RWPE2 (cell line): ENCODE measurements at regions not wholly inside any gene's neighbourhood (a gene's known extent, or its start where the extent isn't known, plus 50 kb on each side); places are given as distances from the start of the nearest gene placed in this dataset.

ENCODE experiments used
- ATAC-seq: fragments of 200-7000 bp; cut with Tn5 transposase; 3 replicates; pipeline ENCODE4 v1.9.1; 2021; ENCODE audit warnings: low read depth
- DNase-seq: peaks from one replicate; pipeline ENCODE4 v3.0.0-alpha.2; 2020; ENCODE audit warnings: low spot score
- H3K27ac ChIP-seq: fragments of 450-650 bp; 2 replicates; pipeline ENCODE4 v1.5.1; 2017; ENCODE audit warnings: mild to moderate bottlenecking; ENCODE audit not compliant: poor library complexity, severe bottlenecking
- H3K27me3 ChIP-seq: fragments of 250-450 bp; sonication (Bioruptor Pico); 2 replicates; pipeline ENCODE4 v1.5.1; 2021; ENCODE audit warnings: mild to moderate bottlenecking, moderate library complexity; ENCODE audit not compliant: insufficient read depth, poor library complexity, severe bottlenecking
- H3K36me3 ChIP-seq: fragments of 250-450 bp; sonication (Bioruptor Pico); 2 replicates; pipeline ENCODE4 v1.5.1; 2020; ENCODE audit warnings: low read depth, mild to moderate bottlenecking, moderate library complexity
- H3K4me1 ChIP-seq: fragments of 250-450 bp; sonication (Bioruptor Pico); 2 replicates; pipeline ENCODE4 v1.5.1; 2021; ENCODE audit warnings: mild to moderate bottlenecking, moderate library complexity; ENCODE audit not compliant: insufficient read depth, poor library complexity, severe bottlenecking
- H3K4me3 ChIP-seq: fragments of 250-450 bp; sonication (Bioruptor Pico); 2 replicates; pipeline ENCODE4 v1.5.1; 2021; ENCODE audit warnings: mild to moderate bottlenecking, moderate library complexity; ENCODE audit not compliant: severe bottlenecking
- H3K9me3 ChIP-seq: fragments of 250-450 bp; sonication (Bioruptor Pico); 2 replicates; pipeline ENCODE4 v1.5.1; 2021; ENCODE audit warnings: mild to moderate bottlenecking, moderate library complexity; ENCODE audit not compliant: severe bottlenecking
- TF ChIP-seq, protein P1 (sequence below): fragments of 450-650 bp; IDR thresholded peaks from one replicate; pipeline ENCODE4 v1.5.1; 2017; ENCODE audit warnings: mild to moderate bottlenecking, moderate library complexity; ENCODE audit not compliant: poor library complexity, severe bottlenecking

DNA sequence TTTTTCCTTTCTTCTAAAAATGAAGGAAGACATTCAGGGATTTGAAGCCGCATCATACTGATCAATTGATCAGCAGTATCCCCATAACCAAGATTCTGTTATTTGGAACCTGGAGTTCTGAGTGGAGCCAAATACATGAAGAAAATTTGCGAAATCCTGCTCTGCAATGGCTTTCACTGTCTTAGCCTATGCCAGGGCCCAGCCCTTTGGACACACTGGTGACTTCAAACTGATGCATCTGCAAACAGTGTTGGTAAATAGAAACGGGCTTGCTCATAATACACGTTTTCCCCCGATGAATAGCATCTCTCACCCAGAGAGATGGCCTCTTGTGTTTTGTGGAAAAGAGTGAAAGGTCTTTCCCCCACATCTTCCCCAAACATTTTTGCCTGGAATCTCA lies 87.6 kb upstream of the TOX3 start:
- Histone ChIP-seq H3K9me3 (no peaks in the 10 kb centered on the region), H3K27ac (no peak overlapping the region)
- no peak for DNase-seq

DNA sequence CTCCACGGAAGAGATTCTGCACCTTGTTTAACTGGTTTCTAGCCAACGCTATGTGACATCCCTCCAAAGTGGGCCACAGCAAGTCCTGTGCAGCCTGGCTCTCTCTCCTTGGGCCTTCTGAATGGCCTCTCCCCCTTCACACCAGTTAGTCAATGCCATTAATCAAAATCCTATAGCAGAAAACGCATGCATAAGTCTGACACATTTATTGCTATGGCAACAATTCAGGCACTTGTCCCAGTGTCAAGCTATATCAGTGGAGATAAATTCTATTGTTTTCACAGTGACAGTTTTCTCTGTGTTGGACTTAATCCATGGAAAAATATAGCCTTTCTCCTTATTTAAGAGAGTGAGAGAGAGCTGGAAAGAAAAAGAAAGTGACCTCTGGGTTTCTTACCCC lies 87.2 kb upstream of the TOX3 start:
- Histone ChIP-seq H3K9me3 (no peaks in the 10 kb centered on the region), H3K4me1 (no peaks in the 10 kb centered on the region), H3K36me3 (no peaks in the 10 kb centered on the region), H3K27ac (no peak overlapping the region), H3K27me3 (no peaks in the 10 kb centered on the region), H3K4me3 (no peak overlapping the region)
- ATAC-seq (no peak), DNase-seq (no peak)
- TF ChIP-seq, protein P1, sequence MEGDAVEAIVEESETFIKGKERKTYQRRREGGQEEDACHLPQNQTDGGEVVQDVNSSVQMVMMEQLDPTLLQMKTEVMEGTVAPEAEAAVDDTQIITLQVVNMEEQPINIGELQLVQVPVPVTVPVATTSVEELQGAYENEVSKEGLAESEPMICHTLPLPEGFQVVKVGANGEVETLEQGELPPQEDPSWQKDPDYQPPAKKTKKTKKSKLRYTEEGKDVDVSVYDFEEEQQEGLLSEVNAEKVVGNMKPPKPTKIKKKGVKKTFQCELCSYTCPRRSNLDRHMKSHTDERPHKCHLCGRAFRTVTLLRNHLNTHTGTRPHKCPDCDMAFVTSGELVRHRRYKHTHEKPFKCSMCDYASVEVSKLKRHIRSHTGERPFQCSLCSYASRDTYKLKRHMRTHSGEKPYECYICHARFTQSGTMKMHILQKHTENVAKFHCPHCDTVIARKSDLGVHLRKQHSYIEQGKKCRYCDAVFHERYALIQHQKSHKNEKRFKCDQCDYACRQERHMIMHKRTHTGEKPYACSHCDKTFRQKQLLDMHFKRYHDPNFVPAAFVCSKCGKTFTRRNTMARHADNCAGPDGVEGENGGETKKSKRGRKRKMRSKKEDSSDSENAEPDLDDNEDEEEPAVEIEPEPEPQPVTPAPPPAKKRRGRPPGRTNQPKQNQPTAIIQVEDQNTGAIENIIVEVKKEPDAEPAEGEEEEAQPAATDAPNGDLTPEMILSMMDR: no peak

More for the DNA sequence above, 87.6 kb upstream of the TOX3 start:
- TF ChIP-seq, protein P1: no peak
- no peaks in the 10 kb centered on the region for H3K36me3 ChIP-seq
- ATAC-seq: no peak
- H3K4me1 ChIP-seq: no peaks in the 10 kb centered on the region
- H3K27me3 ChIP-seq: no peaks in the 10 kb centered on the region
- H3K4me3 ChIP-seq: no peak overlapping the region

DNA sequence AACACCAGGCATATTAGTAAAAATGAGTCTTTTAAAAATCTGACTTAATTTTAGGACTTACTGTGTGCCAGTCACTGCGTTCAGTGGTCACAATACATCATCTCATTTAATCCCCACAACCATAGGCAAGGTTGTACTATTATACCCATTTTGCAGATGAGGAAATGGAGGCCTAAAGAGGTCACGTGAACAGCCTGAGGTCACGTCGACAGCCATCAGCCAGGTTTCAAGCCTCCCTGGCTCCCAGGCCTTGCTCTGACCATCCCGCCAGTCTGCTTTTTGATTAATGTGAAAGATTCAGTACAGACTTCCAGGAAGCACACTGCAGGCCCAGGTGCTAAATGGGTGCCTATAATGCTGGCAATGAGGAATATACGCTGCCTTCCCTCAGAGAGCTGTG lies 86.3 kb upstream of the TOX3 start:
- Histone ChIP-seq H3K36me3 (no peaks in the 10 kb centered on the region), H3K27ac (no peak overlapping the region), H3K9me3 (no peaks in the 10 kb centered on the region), H3K27me3 (no peaks in the 10 kb centered on the region), H3K4me3 (no peak overlapping the region), H3K4me1 (no peaks in the 10 kb centered on the region)
- DNase-seq: no peak
- TF ChIP-seq, protein P1: no peak
- no peak for ATAC-seq

DNA sequence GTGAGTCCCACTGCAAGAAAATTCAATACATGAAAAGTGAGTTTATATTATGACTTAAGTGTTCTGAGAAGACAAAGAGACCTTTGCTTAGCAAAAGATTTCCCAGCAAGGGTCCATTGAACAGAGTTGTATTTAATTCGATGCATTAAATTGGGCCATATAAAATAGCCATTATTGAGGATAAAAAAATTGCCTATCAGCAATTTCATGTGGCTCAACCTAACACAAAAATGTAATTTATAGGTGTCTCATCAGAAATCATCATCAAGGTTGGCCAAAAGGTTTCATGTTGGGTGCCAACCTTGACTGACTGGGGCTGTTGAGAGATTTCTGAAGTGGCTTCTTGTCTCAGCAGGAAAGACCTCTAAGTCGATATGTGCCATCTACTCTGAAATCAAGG lies 84.8 kb upstream of the TOX3 start:
- Histone ChIP-seq H3K4me1 (no peaks in the 10 kb centered on the region), H3K9me3 (no peaks in the 10 kb centered on the region), H3K27ac (no peak overlapping the region), H3K27me3 (no peaks in the 10 kb centered on the region), H3K4me3 (no peak overlapping the region), H3K36me3 (no peaks in the 10 kb centered on the region)
- ATAC-seq (no peak), DNase-seq (no peak)
- TF ChIP-seq, protein P1: no peak

DNA sequence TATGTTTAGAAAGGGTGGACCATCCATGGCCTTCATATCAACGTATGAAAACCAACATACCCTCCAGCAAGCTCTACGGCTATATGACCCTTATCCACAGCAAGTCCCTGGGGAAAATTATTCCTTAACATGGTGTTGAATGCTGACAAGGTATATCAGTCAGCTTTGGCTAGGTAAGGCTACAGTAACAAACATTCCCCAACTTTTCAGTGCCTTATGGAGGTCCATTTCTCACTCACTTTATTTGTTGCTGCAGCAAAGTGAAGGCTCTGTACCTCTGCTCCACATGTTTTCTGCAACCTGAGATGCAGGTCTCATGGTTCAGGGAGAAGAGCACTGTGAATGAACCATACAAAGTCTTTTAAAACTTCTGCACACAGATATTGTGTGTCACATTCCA lies 83.8 kb upstream of the TOX3 start:
- TF ChIP-seq, protein P1: no peak
- Histone ChIP-seq H3K4me1 (no peaks in the 10 kb centered on the region), H3K27ac (no peak overlapping the region), H3K36me3 (no peaks in the 10 kb centered on the region), H3K27me3 (no peaks in the 10 kb centered on the region), H3K9me3 (no peaks in the 10 kb centered on the region), H3K4me3 (no peak overlapping the region)
- no peak for ATAC-seq
- DNase-seq: no peak
